ENCODE measurements at regions not wholly inside any gene's neighbourhood (a gene's known extent, or its start where the extent isn't known, plus 50 kb on each side); places are given as distances from the start of the nearest gene placed in this dataset.

- Histone ChIP-seq H3K27ac (ENCODE audit: low read depth, low read length) (no peak overlapping the region), H3K9me3 (ENCODE audit: control insufficient read depth in 1 of 2, insufficient read depth in 1 of 2, low read depth in 1 of 2, low read length in 2 of 2) (no peaks in the 10 kb centered on the region), H3K9ac (ENCODE audit: low read length) (no peak overlapping the region), H3K4me3 (replicated peaks in 1 of 2; ENCODE audit: low read depth in 1 of 2, low read length in 2 of 2) (no peak overlapping the region), H3K9me2 (ENCODE audit: insufficient read depth) (no peaks in the 10 kb centered on the region), H4K20me1 (ENCODE audit: insufficient read depth) (no peaks in the 10 kb centered on the region), H2AFZ (ENCODE audit: low read depth, low read length, poor library complexity, severe bottlenecking) (no peak overlapping the region), H3K27me3 (ENCODE audit: insufficient read depth, low read length) (no peaks in the 10 kb centered on the region), H3K36me3 (ENCODE audit: control insufficient read depth in 1 of 2, insufficient read depth in 2 of 2, low read length in 2 of 2) (no peaks in the 10 kb centered on the region), H3K4me2 (ENCODE audit: low read length) (no peak overlapping the region), H3K79me2 (ENCODE audit: insufficient read depth, low read length) (no peaks in the 10 kb centered on the region), H3K4me1 (ENCODE audit: control insufficient read depth in 1 of 2, insufficient read depth in 2 of 2, low read length in 2 of 2) (no peaks in the 10 kb centered on the region)
- ChIA-PET POLR2A (no interaction called here), RAD21 (ENCODE audit: low non-redundant PET in 1 of 2, low total read pairs in 2 of 2, uncharacterized antibody in 2 of 2, unreplicated experiment in 2 of 2) (no interaction called here), CTCF (no interaction called here)
- DNase-seq (ENCODE audit: low read depth, low spot score) (no peak), ATAC-seq (no peak)
- intact Hi-C loops (cut with micrococcal nuclease): no loop called here
- TF ChIP-seq RAD21 (IDR thresholded peaks at IDR 0.05; ENCODE audit: low read depth) (no peak), SP1 (IDR thresholded peaks at IDR 0.05; ENCODE audit: low read depth) (no peak), POLR2A (IDR thresholded peaks at IDR 0.05; ENCODE audit: borderline replicate concordance, extremely low read depth, insufficient read depth, insufficient read length) (no peak), CTCF (IDR thresholded peaks at IDR 0.05 in 2 of 3, conservative IDR thresholded peaks at IDR 0.05 in 1 of 3; ENCODE audit: borderline replicate concordance in 1 of 3, insufficient read depth in 1 of 3, low read depth in 2 of 3, low read length in 2 of 3) (no peak), SIN3A (IDR thresholded peaks at IDR 0.05; ENCODE audit: low read depth) (no peak), POLR2AphosphoS5 (IDR thresholded peaks at IDR 0.05; ENCODE audit: low read depth, low read length) (no peak), CBX3 (IDR thresholded peaks at IDR 0.05; ENCODE audit: low read depth) (no peak), YY1 (IDR thresholded peaks at IDR 0.05; ENCODE audit: extremely low read depth, insufficient replicate concordance, low read depth, low read length) (no peak), EGR1 (IDR thresholded peaks at IDR 0.05; ENCODE audit: low read depth) (no peak)
- BruUV-seq (replicated peaks): no TSS peak
These were observed 879.7 kb downstream of the RPA4 start for GRCh38 chrX:97763391-97763790.

- Histone ChIP-seq H3K27me3 (ENCODE audit: insufficient read depth, low read length) (no peaks in the 10 kb centered on the region), H3K4me2 (ENCODE audit: low read length) (no peak overlapping the region), H3K9ac (ENCODE audit: low read length) (no peak overlapping the region), H3K4me3 (replicated peaks in 1 of 2; ENCODE audit: low read depth in 1 of 2, low read length in 2 of 2) (no peak overlapping the region), H3K79me2 (ENCODE audit: insufficient read depth, low read length) (no peaks in the 10 kb centered on the region), H2AFZ (ENCODE audit: low read depth, low read length, poor library complexity, severe bottlenecking) (no peak overlapping the region), H3K36me3 (ENCODE audit: control insufficient read depth in 1 of 2, insufficient read depth in 2 of 2, low read length in 2 of 2) (no peaks in the 10 kb centered on the region), H4K20me1 (ENCODE audit: insufficient read depth) (no peaks in the 10 kb centered on the region), H3K27ac (ENCODE audit: low read depth, low read length) (no peak overlapping the region), H3K9me3 (ENCODE audit: control insufficient read depth in 1 of 2, insufficient read depth in 1 of 2, low read depth in 1 of 2, low read length in 2 of 2) (no peaks in the 10 kb centered on the region), H3K9me2 (ENCODE audit: insufficient read depth) (no peaks in the 10 kb centered on the region), H3K4me1 (ENCODE audit: control insufficient read depth in 1 of 2, insufficient read depth in 2 of 2, low read length in 2 of 2) (no peaks in the 10 kb centered on the region)
- DNase-seq (ENCODE audit: low read depth, low spot score) (no peak), ATAC-seq (no peak)
- no TSS peak for BruUV-seq (replicated peaks)
- POLR2A ChIA-PET: no interaction called here
- intact Hi-C loops (cut with micrococcal nuclease): no loop called here
- CTCF ChIA-PET: no interaction called here
- RAD21 ChIA-PET (ENCODE audit: low non-redundant PET in 1 of 2, low total read pairs in 2 of 2, uncharacterized antibody in 2 of 2, unreplicated experiment in 2 of 2): no interaction called here
- no peak for TF ChIP-seq ZNF274 (IDR thresholded peaks at IDR 0.05; ENCODE audit: low read depth, low read length)
- TF ChIP-seq MAX (IDR thresholded peaks at IDR 0.05): no peak
These were observed 880.3 kb downstream of the RPA4 start for GRCh38 chrX:97763981-97764380.

All from HCT116 (cell line).